T-helper 1 cell (primary cell): ENCODE measurements at regions not wholly inside any gene's neighbourhood (a gene's known extent, or its start where the extent isn't known, plus 50 kb on each side); places are given as distances from the start of the nearest gene placed in this dataset.

Experiments used
- DNase-seq, 5 donors: peaks; one replicate each; pipeline ENCODE4 v3.0.0-alpha.2; 2012 to 2020

GRCh38 chr4:24637173-24637572, 52.8 kb upstream of the DHX15 start:
- DNase-seq = no peak

- DNase-seq = no peak
These were observed 54.1 kb upstream of the DHX15 start for GRCh38 chr4:24638396-24638875.

GRCh38 chr4:24639714-24640113, 55.4 kb upstream of the DHX15 start:
- no peak for DNase-seq

GRCh38 chr4:24640366-24640765, 56.0 kb upstream of the DHX15 start:
- DNase-seq = no peak

- no peak for DNase-seq
These were observed 58.7 kb upstream of the DHX15 start for GRCh38 chr4:24642981-24643547.

- DNase-seq = no peak
These were observed 59.6 kb upstream of the DHX15 start for GRCh38 chr4:24643774-24644520.

GRCh38 chr4:24644983-24645764, 60.8 kb upstream of the DHX15 start:
- DNase-seq = no peak

- DNase-seq = no peak
These were observed 61.6 kb upstream of the DHX15 start for GRCh38 chr4:24645765-24646550.

- no peak for DNase-seq
These were observed 62.6 kb upstream of the DHX15 start for GRCh38 chr4:24646798-24647460.

GRCh38 chr4:24650849-24651640, 66.7 kb upstream of the DHX15 start:
- no peak for DNase-seq

GRCh38 chr4:24655326-24655725, 71.0 kb upstream of the DHX15 start:
- no peak for DNase-seq

- no peak for DNase-seq
These were observed 71.6 kb upstream of the DHX15 start for GRCh38 chr4:24655971-24656370.

GRCh38 chr4:24656906-24657305, 72.6 kb upstream of the DHX15 start:
- DNase-seq = no peak

- peak in 1 of 5 donors; percentile 41 for DNase-seq
These were observed 73.6 kb upstream of the DHX15 start for GRCh38 chr4:24657768-24658617.

- no peak for DNase-seq
These were observed 75.0 kb upstream of the DHX15 start for GRCh38 chr4:24659241-24659961.

- DNase-seq = no peak
These were observed 77.7 kb upstream of the DHX15 start for GRCh38 chr4:24662056-24662455.

- no peak for DNase-seq
These were observed 78.2 kb upstream of the DHX15 start for GRCh38 chr4:24662542-24662941.

- no peak for DNase-seq
These were observed 80.6 kb upstream of the DHX15 start for GRCh38 chr4:24664956-24665355.

- no peak for DNase-seq
These were observed 82.0 kb upstream of the DHX15 start for GRCh38 chr4:24666316-24666715.
